ENCODE measurements at regions not wholly inside any gene's neighbourhood (a gene's known extent, or its start where the extent isn't known, plus 50 kb on each side); places are given as distances from the start of the nearest gene placed in this dataset.

DNA sequence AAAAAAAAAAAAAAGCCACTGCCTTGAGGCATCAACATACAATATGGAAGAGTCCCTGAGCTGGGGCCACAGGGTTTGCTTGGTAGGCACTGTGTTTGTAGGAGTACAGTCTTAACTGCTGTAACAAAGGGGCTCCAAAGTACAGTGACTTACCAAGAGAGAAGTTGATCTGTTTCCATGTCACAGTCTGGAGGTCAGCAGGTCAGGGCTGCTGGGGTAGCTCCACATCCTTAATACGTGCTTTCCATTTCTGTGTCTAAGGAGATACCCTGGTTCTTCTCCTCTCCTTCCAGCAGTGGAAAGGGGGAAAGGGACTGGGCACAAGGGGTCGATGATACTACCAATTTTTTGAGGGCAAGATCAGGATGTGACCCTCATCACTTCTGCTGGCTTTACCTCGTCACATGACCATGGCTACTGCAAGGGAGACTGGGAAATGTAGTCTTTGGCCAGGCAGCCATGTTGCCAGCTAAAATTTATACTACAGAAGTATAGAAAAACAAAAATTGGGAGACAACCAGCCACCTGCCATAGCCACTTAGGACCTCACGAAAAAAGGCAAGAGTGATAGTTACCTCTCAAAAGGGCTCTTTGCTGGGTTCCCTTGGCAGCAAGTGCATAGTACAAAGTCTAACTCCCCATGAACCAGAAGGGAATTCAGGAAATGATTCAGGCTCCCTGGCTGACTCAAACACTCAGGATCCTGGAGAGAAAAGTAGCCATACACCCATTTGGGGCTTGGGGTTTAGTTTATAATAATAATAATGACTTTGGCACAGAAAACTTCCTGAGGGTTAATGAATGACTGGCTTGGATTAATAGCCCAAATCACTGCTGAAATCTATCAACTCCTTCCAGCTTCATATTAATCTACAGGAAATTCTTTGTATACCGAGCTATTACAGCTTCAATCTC is 52.7 kb upstream of the ATP5PO start:
- H3K4me2 ChIP-seq (ENCODE audit: insufficient read depth, low read length) = peak overlapping the region; percentile 73
- POLR2A ChIA-PET = interaction anchor here (0.7 to 1.4 kb wide), 4 partner anchors 21 to 868 kb away, joined by 3 to 9 read pairs (median 6); partner anchors contain the start of genes MRPS6 and SLC5A3
- intact Hi-C loops (cut with micrococcal nuclease) = loop anchor here (5.0 kb wide), 1 partner anchor 201 kb away; no protein-coding TSS in a partner anchor
- peaks cover 0 to 3% of the 10 kb centered on the region in 2 experiments for H3K27me3 ChIP-seq (ENCODE audit: control insufficient read depth in 2 of 2, insufficient read depth in 2 of 2, low read length in 2 of 2)
- CTCF ChIA-PET = interaction anchor here (0.6 to 4.4 kb wide), 14 partner anchors 11 to 399 kb away, joined by 3 to 38 read pairs (median 4); partner anchors contain the start of genes MRPS6 and SLC5A3
- peaks cover 36% of the 10 kb centered on the region for H3K4me1 ChIP-seq (ENCODE audit: control insufficient read depth, extremely low read depth, insufficient read depth, low read length)
- TF ChIP-seq JUN (IDR thresholded peaks at IDR 0.05; ENCODE audit: borderline replicate concordance, insufficient read depth, insufficient read length, low read depth) (peak; percentile 86), POLR2AphosphoS5 (IDR thresholded peaks at IDR 0.05; ENCODE audit: insufficient read depth, low read depth, low read length) (peak; percentile 75), EZH2 (IDR thresholded peaks at IDR 0.05; ENCODE audit: borderline replicate concordance, low read depth, low read length, severe bottlenecking) (no peak), GATA2 (IDR thresholded peaks at IDR 0.05; ENCODE audit: insufficient read depth, insufficient read length, low read depth, low read length) (peak; percentile 92), FOS (IDR thresholded peaks at IDR 0.05; ENCODE audit: borderline replicate concordance, insufficient read depth, low read length) (peak; percentile 98)
- TF ChIP-seq, protein P1, sequence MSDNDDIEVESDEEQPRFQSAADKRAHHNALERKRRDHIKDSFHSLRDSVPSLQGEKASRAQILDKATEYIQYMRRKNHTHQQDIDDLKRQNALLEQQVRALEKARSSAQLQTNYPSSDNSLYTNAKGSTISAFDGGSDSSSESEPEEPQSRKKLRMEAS (IDR thresholded peaks at IDR 0.05; ENCODE audit: insufficient read depth, insufficient read length) = peak; percentile 62
- TF ChIP-seq, protein P2, sequence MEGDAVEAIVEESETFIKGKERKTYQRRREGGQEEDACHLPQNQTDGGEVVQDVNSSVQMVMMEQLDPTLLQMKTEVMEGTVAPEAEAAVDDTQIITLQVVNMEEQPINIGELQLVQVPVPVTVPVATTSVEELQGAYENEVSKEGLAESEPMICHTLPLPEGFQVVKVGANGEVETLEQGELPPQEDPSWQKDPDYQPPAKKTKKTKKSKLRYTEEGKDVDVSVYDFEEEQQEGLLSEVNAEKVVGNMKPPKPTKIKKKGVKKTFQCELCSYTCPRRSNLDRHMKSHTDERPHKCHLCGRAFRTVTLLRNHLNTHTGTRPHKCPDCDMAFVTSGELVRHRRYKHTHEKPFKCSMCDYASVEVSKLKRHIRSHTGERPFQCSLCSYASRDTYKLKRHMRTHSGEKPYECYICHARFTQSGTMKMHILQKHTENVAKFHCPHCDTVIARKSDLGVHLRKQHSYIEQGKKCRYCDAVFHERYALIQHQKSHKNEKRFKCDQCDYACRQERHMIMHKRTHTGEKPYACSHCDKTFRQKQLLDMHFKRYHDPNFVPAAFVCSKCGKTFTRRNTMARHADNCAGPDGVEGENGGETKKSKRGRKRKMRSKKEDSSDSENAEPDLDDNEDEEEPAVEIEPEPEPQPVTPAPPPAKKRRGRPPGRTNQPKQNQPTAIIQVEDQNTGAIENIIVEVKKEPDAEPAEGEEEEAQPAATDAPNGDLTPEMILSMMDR (IDR thresholded peaks at IDR 0.05; ENCODE audit: extremely low read depth in 1 of 2, insufficient read depth in 1 of 2, low read depth in 1 of 2, low read length in 2 of 2) = no peak
- H3K79me2 ChIP-seq (ENCODE audit: control insufficient read depth, insufficient read depth, low read length) = no peaks in the 10 kb centered on the region
- H3K9ac ChIP-seq (replicated peaks; ENCODE audit: extremely low read depth, insufficient read depth, low read length) = peak overlapping the region; percentile 51
- dilution Hi-C loops (cut with MboI; ENCODE audit: extremely low pct_ligation_motif_present, low sequenced_read_pairs) = no loop called here
- H4K20me1 ChIP-seq (replicated peaks; ENCODE audit: control insufficient read depth, extremely low read depth, insufficient read depth, low read length) = no peaks in the 10 kb centered on the region
- BruUV-seq (replicated peaks) = no TSS peak
- FAIRE-seq (no peak), DNase-seq (ENCODE audit: low read depth, low spot score) (peak; percentile 97)
- H3K9me1 ChIP-seq (replicated peaks; ENCODE audit: control insufficient read depth, extremely low read depth, insufficient read depth, low read length) = no peaks in the 10 kb centered on the region
- peak overlapping the region in 1 of 3 experiments; percentile 10 for H3K4me3 ChIP-seq (replicated peaks in 1 of 3; ENCODE audit: insufficient read depth in 1 of 3, low read depth in 1 of 3, low read length in 3 of 3)
- H3K9me3 ChIP-seq (replicated peaks; ENCODE audit: control insufficient read depth, insufficient read depth, low read length) = no peaks in the 10 kb centered on the region
- H3K27ac ChIP-seq (ENCODE audit: insufficient read depth, low read depth, low read length) = peak overlapping the region; percentile 84
- H3K36me3 ChIP-seq (ENCODE audit: control insufficient read depth in 2 of 2, extremely low read depth in 1 of 2, insufficient read depth in 2 of 2, low read length in 2 of 2) = no peaks in the 10 kb centered on the region
- H2AFZ ChIP-seq (ENCODE audit: low read depth, low read length) = peak overlapping the region; percentile 50
